BLaER1 (cell line): ENCODE measurements at regions not wholly inside any gene's neighbourhood (a gene's known extent, or its start where the extent isn't known, plus 50 kb on each side); places are given as distances from the start of the nearest gene placed in this dataset.
A peak's percentile ranks its signal among the peaks of the same experiment; 100 is the strongest.

ENCODE experiments used
- H3K27ac ChIP-seq: shearing (Covaris generic); formaldehyde crosslinking; 2 replicates; pipeline ENCODE4 v1.8.1; 2022
- H3K27me3 ChIP-seq: shearing (Covaris generic); formaldehyde crosslinking; 2 replicates; pipeline ENCODE4 v1.8.1; 2022
- H3K36me3 ChIP-seq: shearing (Covaris generic); formaldehyde crosslinking; 2 replicates; pipeline ENCODE4 v1.8.1; 2022
- H3K4me1 ChIP-seq: shearing (Covaris generic); formaldehyde crosslinking; 2 replicates; pipeline ENCODE4 v1.8.1; 2022
- H3K4me2 ChIP-seq: shearing (Covaris generic); formaldehyde crosslinking; 2 replicates; pipeline ENCODE4 v1.8.1; 2022
- H3K4me3 ChIP-seq: shearing (Covaris generic); formaldehyde crosslinking; 2 replicates; pipeline ENCODE4 v1.8.1; 2022
- H3K9ac ChIP-seq: shearing (Covaris generic); formaldehyde crosslinking; 2 replicates; pipeline ENCODE4 v1.8.1; 2022
- H3K9me3 ChIP-seq: shearing (Covaris generic); formaldehyde crosslinking; 2 replicates; pipeline ENCODE4 v1.8.1; 2022
- H4K20me1 ChIP-seq: shearing (Covaris generic); formaldehyde crosslinking; 2 replicates; pipeline ENCODE4 v1.8.1; 2022
- Cebpa-rat ChIP-seq: shearing (Covaris generic); IDR thresholded peaks from 2 replicates; pipeline ENCODE4 v1.8.1; 2022

GRCh38 chr17:33491871-33492481 is 198.9 kb upstream of the ASIC2 start:
- H3K4me2 ChIP-seq = no peak overlapping the region
- H3K9ac ChIP-seq = no peak overlapping the region
- H3K9me3 ChIP-seq = no peaks in the 10 kb centered on the region
- no peaks in the 10 kb centered on the region for H3K27me3 ChIP-seq
- no peak overlapping the region for H3K27ac ChIP-seq
- H3K36me3 ChIP-seq = no peaks in the 10 kb centered on the region
- no peak overlapping the region for H3K4me3 ChIP-seq
- peaks cover 12% of the 10 kb centered on the region; the same call in 1 of the 2 replicates for H3K4me1 ChIP-seq
- H4K20me1 ChIP-seq = no peaks in the 10 kb centered on the region
- TF ChIP-seq Cebpa-rat = no peak

- peak overlapping the region; percentile 36 for H3K4me2 ChIP-seq
- no peak for TF ChIP-seq Cebpa-rat
- no peak overlapping the region for H3K4me3 ChIP-seq
- no peaks in the 10 kb centered on the region for H3K27me3 ChIP-seq
- no peaks in the 10 kb centered on the region for H3K9me3 ChIP-seq
- no peak overlapping the region for H3K27ac ChIP-seq
- H3K9ac ChIP-seq = no peak overlapping the region
- H3K4me1 ChIP-seq = peaks cover 12% of the 10 kb centered on the region; the same call in 1 of the 2 replicates
- H4K20me1 ChIP-seq = no peaks in the 10 kb centered on the region
- H3K36me3 ChIP-seq = no peaks in the 10 kb centered on the region
Observed at GRCh38 chr17:33492731-33493265, 199.7 kb upstream of the ASIC2 start.

- Histone ChIP-seq H3K36me3 (no peaks in the 10 kb centered on the region), H3K4me3 (no peak overlapping the region), H3K27me3 (no peaks in the 10 kb centered on the region), H3K4me1 (peaks cover 12% of the 10 kb centered on the region; the same call in 1 of the 2 replicates), H3K4me2 (peak overlapping the region; percentile 36; the same call in 1 of the 2 replicates), H4K20me1 (no peaks in the 10 kb centered on the region), H3K9me3 (no peaks in the 10 kb centered on the region), H3K9ac (no peak overlapping the region), H3K27ac (no peak overlapping the region)
- TF ChIP-seq Cebpa-rat = no peak
Observed at GRCh38 chr17:33493566-33493965, 200.5 kb upstream of the ASIC2 start.

- no peaks in the 10 kb centered on the region for H3K27me3 ChIP-seq
- no peak for TF ChIP-seq Cebpa-rat
- no peak overlapping the region for H3K9ac ChIP-seq
- no peaks in the 10 kb centered on the region for H3K36me3 ChIP-seq
- peaks cover 12% of the 10 kb centered on the region; the same call in 1 of the 2 replicates for H3K4me1 ChIP-seq
- no peak overlapping the region for H3K4me3 ChIP-seq
- H3K9me3 ChIP-seq = no peaks in the 10 kb centered on the region
- H4K20me1 ChIP-seq = no peaks in the 10 kb centered on the region
- no peak overlapping the region for H3K27ac ChIP-seq
- H3K4me2 ChIP-seq = no peak overlapping the region
Observed at GRCh38 chr17:33494151-33494550, 201.1 kb upstream of the ASIC2 start.

GRCh38 chr17:33497623-33498022 is 204.5 kb upstream of the ASIC2 start:
- Histone ChIP-seq H3K27me3 (no peaks in the 10 kb centered on the region), H3K4me2 (no peak overlapping the region), H3K4me3 (no peak overlapping the region), H3K4me1 (peaks cover 15% of the 10 kb centered on the region; the same call in 1 of the 2 replicates), H3K9ac (no peak overlapping the region), H3K9me3 (no peaks in the 10 kb centered on the region), H3K27ac (no peak overlapping the region), H4K20me1 (no peaks in the 10 kb centered on the region), H3K36me3 (no peaks in the 10 kb centered on the region)
- TF ChIP-seq Cebpa-rat = no peak

- no peak overlapping the region for H3K4me3 ChIP-seq
- no peaks in the 10 kb centered on the region for H3K27me3 ChIP-seq
- no peak overlapping the region for H3K4me2 ChIP-seq
- H3K4me1 ChIP-seq = peaks cover 10% of the 10 kb centered on the region; the same call in 1 of the 2 replicates
- H3K27ac ChIP-seq = no peak overlapping the region
- no peak for TF ChIP-seq Cebpa-rat
- H3K9ac ChIP-seq = no peak overlapping the region
- no peaks in the 10 kb centered on the region for H3K9me3 ChIP-seq
- no peaks in the 10 kb centered on the region for H4K20me1 ChIP-seq
- H3K36me3 ChIP-seq = no peaks in the 10 kb centered on the region
Observed at GRCh38 chr17:33498069-33498468, 205.0 kb upstream of the ASIC2 start.

GRCh38 chr17:33499040-33499439 is 205.9 kb upstream of the ASIC2 start:
- H3K9ac ChIP-seq = no peak overlapping the region
- no peaks in the 10 kb centered on the region for H3K9me3 ChIP-seq
- no peaks in the 10 kb centered on the region for H3K27me3 ChIP-seq
- no peak overlapping the region for H3K27ac ChIP-seq
- no peaks in the 10 kb centered on the region for H3K36me3 ChIP-seq
- no peaks in the 10 kb centered on the region for H4K20me1 ChIP-seq
- H3K4me3 ChIP-seq = no peak overlapping the region
- H3K4me1 ChIP-seq = 0 out of 2 replicates have a peak, but pooled peaks cover 4% of the 10 kb centered on the region
- no peak for TF ChIP-seq Cebpa-rat
- H3K4me2 ChIP-seq = no peak overlapping the region

- Histone ChIP-seq H3K4me1 (0 out of 2 replicates have a peak, but pooled peaks cover 4% of the 10 kb centered on the region), H3K9ac (no peak overlapping the region), H3K27ac (no peak overlapping the region), H4K20me1 (no peaks in the 10 kb centered on the region), H3K4me3 (no peak overlapping the region), H3K9me3 (no peaks in the 10 kb centered on the region), H3K4me2 (no peak overlapping the region), H3K36me3 (no peaks in the 10 kb centered on the region), H3K27me3 (no peaks in the 10 kb centered on the region)
- no peak for TF ChIP-seq Cebpa-rat
Observed at GRCh38 chr17:33500151-33500550, 207.1 kb upstream of the ASIC2 start.

GRCh38 chr17:33501185-33501584 is 208.1 kb upstream of the ASIC2 start:
- H3K27me3 ChIP-seq = no peaks in the 10 kb centered on the region
- 0 out of 2 replicates have a peak, but pooled peaks cover 4% of the 10 kb centered on the region for H3K4me1 ChIP-seq
- no peaks in the 10 kb centered on the region for H4K20me1 ChIP-seq
- no peak for TF ChIP-seq Cebpa-rat
- no peaks in the 10 kb centered on the region for H3K9me3 ChIP-seq
- no peak overlapping the region for H3K4me3 ChIP-seq
- no peak overlapping the region for H3K9ac ChIP-seq
- H3K27ac ChIP-seq = no peak overlapping the region
- H3K36me3 ChIP-seq = no peaks in the 10 kb centered on the region
- H3K4me2 ChIP-seq = no peak overlapping the region

GRCh38 chr17:33504571-33504970 is 211.5 kb upstream of the ASIC2 start:
- TF ChIP-seq Cebpa-rat = no peak
- no peaks in the 10 kb centered on the region for H3K27me3 ChIP-seq
- H3K27ac ChIP-seq = no peak overlapping the region
- H4K20me1 ChIP-seq = no peaks in the 10 kb centered on the region
- no peaks in the 10 kb centered on the region for H3K9me3 ChIP-seq
- H3K4me1 ChIP-seq = peaks cover 13% of the 10 kb centered on the region
- no peak overlapping the region for H3K4me2 ChIP-seq
- no peak overlapping the region for H3K9ac ChIP-seq
- H3K4me3 ChIP-seq = no peak overlapping the region
- H3K36me3 ChIP-seq = no peaks in the 10 kb centered on the region
